GM19043 (cell line): ENCODE measurements at regions not wholly inside any gene's neighbourhood (a gene's known extent, or its start where the extent isn't known, plus 50 kb on each side); places are given as distances from the start of the nearest gene placed in this dataset.
A peak's percentile ranks its signal among the peaks of the same experiment; 100 is the strongest.

Experiments
- ATAC-seq: cut with Tn5 transposase; IDR thresholded peaks from one replicate; pipeline ENCODE4 v1.9.1; 2021; ENCODE audit warnings: low read depth; ENCODE audit not compliant: unreplicated experiment

DNA sequence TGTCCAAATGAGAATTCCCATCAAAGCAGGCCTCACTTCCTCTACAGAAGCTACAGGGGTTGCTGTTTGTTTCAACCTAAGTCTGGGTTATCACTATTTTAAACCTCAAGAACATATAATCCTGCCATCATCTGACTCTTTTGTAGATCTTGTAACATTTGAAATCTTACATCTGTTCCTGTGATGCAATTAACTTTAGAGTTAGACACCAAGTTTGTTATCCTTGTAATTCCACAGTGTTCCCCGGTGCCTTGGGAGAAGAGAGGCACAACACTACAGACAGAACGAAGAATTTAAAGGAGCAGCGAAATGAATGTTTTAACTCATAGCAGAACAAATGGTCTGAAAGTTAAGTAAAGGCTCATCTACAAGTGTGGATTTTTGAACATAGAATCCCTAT is 116.1 kb downstream of the UCHL5 start:
- no peak for ATAC-seq

DNA sequence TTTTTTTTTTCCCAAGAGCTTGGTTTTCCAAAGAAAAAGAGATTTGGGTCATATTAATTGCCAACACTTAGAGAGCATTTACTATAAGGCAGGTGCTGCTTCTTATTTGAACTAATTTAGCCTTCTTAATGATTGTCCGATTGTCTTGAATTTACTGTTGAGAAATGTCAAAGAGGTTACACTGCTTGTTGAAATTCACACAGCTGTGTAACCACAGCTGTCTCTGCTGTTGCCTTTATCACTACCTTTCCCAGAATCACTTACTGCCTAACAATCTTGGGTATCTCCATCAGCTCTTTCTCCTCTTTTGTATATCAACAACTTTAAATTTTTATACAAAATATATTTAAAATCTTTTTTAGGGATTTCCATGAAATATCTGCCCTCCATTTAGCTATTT is 115.6 kb downstream of the UCHL5 start:
- ATAC-seq = no peak

DNA sequence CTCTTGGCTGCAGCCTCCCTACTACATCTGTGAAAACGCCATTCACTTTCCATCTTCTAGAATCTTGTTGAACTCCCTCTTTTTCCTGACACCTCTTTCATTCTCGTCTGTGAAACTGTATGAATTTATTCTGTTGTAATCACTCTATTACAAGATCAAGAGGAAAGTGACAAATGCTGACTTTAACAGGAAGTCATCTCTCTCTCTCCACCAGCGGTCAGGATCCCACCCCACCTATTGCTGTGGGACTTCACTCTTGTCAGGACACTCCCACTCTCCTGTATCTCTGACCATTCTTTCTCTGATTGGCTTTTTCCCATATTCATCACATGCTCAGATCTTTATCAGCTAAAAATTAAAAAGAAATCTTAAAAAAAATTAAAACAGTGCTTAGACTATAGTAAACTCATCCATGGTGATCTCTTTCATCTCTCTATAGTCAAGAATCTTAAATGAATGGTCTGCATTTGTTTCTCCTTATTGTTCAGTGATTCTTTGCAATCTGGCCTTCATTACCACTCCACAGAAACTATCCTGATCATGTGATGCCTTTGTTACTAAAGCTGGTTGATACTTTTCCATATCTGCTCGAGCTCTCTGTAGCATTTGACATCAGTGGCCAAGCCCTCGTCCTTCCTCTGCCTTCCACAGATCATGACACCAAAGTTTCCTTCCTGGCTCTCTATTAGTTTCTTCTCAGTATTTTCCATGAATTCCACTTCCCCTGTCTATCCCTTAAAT is 113.6 kb downstream of the UCHL5 start:
- no peak for ATAC-seq

DNA sequence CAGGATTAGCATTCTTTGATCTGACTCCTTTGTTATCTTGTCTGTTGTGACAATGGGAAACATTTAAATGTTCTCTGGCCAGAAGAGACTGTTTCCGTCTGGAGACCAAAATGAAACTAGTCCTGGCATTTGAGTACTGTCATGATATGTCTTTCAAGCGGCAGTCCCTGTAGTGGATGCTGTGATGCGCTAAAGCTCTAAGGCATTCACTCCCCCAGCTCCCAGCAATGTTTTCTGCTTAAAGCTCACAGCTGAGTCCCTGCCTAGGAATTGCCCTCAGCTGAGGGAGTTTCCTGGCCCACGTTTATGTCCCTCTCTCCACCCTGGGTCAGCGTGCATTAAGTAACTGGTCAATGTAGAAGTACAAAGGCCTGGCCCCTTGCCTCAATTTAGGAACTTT is 109.4 kb downstream of the UCHL5 start:
- no peak for ATAC-seq

DNA sequence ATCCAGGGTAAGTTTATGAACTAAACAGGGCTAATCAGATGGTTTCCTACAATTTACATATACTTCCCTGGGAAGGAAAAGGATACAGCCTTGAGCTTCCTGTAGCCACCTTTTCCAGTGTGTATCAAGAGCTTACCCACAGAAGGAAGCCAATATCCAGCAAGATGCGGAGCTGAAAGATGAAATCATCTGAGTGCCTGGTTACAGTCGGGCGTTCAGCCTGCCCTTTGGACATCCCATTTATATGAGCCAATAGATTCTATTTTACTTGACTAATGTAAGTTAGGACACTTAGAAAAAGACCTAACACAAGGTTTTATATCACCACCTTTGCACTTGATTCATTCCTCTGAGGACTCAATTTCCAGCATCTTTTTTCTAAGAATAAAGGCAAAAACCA is 108.2 kb downstream of the UCHL5 start:
- ATAC-seq = no peak

DNA sequence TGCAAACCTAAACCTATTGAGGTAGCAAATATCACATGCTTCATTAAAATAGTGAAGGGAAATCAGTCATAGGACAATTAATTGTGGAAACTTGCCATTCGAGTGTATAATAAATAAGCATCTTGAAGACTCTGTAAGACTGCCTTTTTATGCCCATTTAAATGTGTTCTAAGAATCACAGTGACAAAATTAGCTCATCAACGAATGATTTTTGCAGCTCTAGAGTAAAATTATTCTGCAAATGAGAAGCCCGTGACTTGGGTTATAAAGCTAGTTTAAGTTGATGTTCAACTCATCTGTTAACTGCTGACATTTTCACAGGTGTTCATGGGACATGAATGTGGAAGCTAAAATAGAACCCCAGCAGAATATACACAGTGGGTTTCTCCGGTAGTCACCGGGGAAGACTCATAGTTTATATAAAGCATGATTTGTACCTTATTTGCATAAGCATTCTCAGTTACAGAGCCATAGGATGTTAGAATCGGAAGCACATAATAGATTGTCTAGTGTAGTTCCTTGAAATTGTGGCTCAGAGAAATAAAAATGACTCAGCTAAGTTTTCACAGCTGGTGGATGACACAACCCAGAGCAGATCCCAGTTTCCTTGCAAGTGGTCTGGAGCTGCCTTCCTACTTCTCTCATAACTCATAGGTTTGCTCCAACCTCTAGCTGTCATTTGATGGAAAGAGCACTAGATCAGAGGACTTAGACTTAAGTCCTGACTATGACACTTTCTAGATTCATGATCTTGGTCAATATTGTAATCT is 107.3 kb downstream of the UCHL5 start:
- ATAC-seq = peak; percentile 90

DNA sequence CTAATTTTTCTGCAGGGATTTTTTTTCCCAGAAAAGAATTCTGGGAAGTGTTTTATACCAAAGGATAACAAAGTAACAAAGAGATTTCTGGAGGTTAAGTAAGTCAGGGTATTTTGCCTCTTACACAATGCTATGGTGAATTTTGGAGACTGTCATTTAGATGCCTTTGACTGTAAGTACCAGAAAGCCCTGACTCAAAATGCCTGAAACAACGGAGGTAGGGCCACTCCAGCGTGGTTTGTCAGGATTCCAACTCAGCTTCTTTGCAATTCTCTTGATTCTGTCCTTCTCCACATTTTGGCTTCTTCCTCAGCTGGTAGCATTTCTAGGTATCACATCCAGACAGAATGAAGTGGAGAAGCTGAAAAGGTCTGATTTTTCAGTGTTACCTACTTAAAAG is 106.5 kb downstream of the UCHL5 start:
- no peak for ATAC-seq

DNA sequence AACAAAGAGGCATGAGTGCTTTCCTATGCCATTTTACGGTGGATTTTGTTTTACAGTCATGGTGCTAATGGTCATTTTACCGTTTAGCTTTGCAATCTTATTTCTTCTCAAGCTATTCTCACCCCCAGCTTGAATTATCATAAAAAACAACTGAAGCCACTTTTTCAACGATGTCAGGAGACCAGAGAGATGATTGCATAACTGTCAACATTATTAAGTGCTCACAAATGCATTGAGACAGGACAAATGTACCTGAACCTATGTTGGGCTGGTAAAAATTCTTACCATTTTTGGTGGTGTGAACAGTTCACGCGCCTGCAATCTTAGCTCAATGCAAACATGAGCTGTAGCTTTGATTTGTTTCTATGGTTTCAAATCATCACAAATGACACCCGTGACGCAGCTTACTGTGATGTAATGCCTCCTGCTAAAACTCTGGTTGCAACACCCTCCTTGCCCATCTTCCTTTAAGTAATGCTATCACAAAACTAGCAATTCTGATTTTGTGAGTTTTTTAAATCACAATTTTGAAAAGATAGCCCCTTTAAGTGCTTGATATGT is 104.4 kb downstream of the UCHL5 start:
- ATAC-seq = no peak

DNA sequence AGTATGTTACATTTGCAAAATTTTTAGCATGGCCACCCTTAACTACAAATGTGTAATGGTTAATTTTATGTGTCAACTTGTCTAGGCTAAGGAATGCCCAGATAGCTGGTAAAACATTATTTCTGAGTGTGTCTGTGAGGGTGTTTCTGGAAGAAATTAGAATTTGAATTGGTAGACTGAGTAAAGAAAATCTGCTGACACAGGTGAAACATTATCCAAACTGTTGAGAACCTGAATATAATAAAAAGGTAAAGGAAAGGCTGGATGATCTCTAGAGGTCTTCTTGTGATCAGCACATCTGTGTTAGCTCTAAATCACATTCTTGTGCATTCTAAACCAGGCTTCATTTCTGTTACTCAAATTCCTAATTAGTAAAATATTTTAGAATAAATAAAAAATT is 100.8 kb downstream of the UCHL5 start:
- ATAC-seq = no peak

DNA sequence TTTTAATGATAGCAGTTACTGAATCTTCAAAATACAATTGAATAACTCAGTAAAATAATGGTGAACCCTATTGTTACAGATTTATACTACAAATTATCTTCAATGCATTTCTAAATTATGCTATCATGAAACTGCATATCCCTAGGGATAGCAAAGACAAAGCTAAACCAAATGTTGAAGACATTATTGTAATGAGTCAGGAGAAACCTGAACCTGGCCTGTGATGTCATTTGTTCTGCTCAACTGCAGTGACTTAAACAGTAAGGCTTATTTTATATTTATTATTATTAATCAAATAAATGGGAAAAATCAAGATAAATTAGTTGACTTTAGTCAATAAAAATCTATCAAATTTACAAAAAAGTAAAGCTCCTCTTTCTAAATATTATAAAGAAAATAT is 100.3 kb downstream of the UCHL5 start:
- no peak for ATAC-seq

DNA sequence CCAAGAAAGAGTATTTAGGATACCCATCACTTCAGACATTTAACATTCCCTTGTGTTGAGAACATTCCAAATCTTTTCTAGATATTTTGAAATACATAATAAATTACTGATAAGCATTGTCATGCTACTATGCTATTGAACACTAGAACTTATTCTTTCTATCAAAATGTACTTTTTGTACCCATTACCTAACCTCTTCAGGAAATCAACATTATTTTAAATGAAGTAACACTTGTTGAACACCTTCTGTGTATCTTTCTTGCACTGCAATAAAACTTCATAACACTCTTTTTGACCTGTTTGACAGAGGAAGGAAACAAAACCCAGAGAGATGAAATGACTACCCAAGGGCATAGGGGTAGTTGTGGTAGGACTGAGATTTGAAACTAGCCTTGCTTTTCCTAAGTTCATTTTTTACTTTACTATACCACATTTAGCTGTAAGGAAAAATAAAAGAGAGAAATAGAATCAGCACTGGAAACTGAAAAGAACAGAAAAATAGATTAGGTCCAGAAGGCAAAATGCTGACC is 99.4 kb downstream of the UCHL5 start:
- peak; percentile 54 for ATAC-seq
